WTC11 (cell line): ENCODE measurements at regions not wholly inside any gene's neighbourhood (a gene's known extent, or its start where the extent isn't known, plus 50 kb on each side); places are given as distances from the start of the nearest gene placed in this dataset.

Experiments
- GTF2I ChIP-seq: fragments of 250-450 bp; sonication (Bioruptor Pico); conservative IDR thresholded peaks from 2 replicates; pipeline ENCODE4 v1.4.0; 2021; ENCODE audit warnings: mild to moderate bottlenecking
- RELA ChIP-seq: sonication (generic); formaldehyde crosslinking; IDR thresholded peaks from 2 replicates; pipeline ENCODE4 v1.8.1; 2022; ENCODE audit warnings: missing genetic modification reagents, mild to moderate bottlenecking, borderline replicate concordance
- ZNF121 ChIP-seq: sonication (generic); formaldehyde crosslinking; IDR thresholded peaks from 2 replicates; pipeline ENCODE4 v1.8.0; 2023; ENCODE audit warnings: missing genetic modification reagents
- ZNF232 ChIP-seq: sonication (generic); formaldehyde crosslinking; IDR thresholded peaks from 2 replicates; pipeline ENCODE4 v1.8.0; 2022; ENCODE audit warnings: mild to moderate bottlenecking, missing genetic modification reagents
- ZNF416 ChIP-seq: fragments of 250-450 bp; sonication (Bioruptor Pico); IDR thresholded peaks from 2 replicates; pipeline ENCODE4 v1.9.0; 2021; ENCODE audit warnings: mild to moderate bottlenecking, inconsistent platforms
- ZNF423 ChIP-seq: fragments of 250-450 bp; sonication (Bioruptor Pico); IDR thresholded peaks from 2 replicates; pipeline ENCODE4 v2.1.2; 2022; ENCODE audit warnings: mild to moderate bottlenecking, moderate library complexity
- TF ChIP-seq, protein P1 (sequence below): sonication (generic); formaldehyde crosslinking; IDR thresholded peaks from 2 replicates; pipeline ENCODE4 v1.8.1; 2023; ENCODE audit warnings: mild to moderate bottlenecking, moderate library complexity, missing genetic modification reagents
- TF ChIP-seq, protein P2 (sequence below): fragments of 250-450 bp; sonication (Bioruptor Pico); IDR thresholded peaks from 2 replicates; pipeline ENCODE4 v1.9.0; 2021; ENCODE audit warnings: mild to moderate bottlenecking
- TF ChIP-seq, protein P3 (sequence below): fragments of 250-450 bp; sonication (Bioruptor Pico); IDR thresholded peaks from 2 replicates; pipeline ENCODE4 v1.9.0; 2021; ENCODE audit warnings: mild to moderate bottlenecking, borderline replicate concordance
- TF ChIP-seq, protein P4 (sequence below): sonication (generic); formaldehyde crosslinking; IDR thresholded peaks from 2 replicates; pipeline ENCODE4 v1.8.0; 2023; ENCODE audit warnings: missing genetic modification reagents, mild to moderate bottlenecking, borderline replicate concordance
- TF ChIP-seq, protein P5 (sequence below): fragments of 250-450 bp; sonication (Bioruptor Pico); IDR thresholded peaks from 2 replicates; pipeline ENCODE4 v1.9.0; 2021; ENCODE audit warnings: moderate library complexity, mild to moderate bottlenecking, inconsistent platforms, borderline replicate concordance
- TF ChIP-seq, protein P6 (sequence below): sonication (generic); formaldehyde crosslinking; IDR thresholded peaks from 2 replicates; pipeline ENCODE4 v1.8.0; 2022; ENCODE audit warnings: mild to moderate bottlenecking, missing genetic modification reagents

DNA sequence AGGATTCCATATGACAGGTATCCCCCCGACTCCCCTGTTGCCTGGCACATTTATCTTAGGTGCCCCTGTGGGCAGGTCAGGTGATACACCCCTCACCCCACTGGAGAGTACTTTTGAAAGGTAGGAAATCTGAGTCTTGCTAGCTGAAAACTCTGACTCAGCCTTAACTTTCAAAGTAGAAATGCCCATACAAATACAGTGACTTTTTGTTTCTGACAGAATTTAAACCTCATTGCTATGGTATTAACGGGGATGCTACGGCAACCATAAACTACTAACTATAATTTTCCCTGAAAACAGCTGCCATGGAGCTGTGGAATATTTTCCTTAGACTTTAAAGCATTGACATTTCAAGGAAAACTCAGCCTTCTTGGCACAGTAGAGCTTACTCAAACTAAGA, 536.0 kb downstream of the RFPL4B start (continued):
- TF ChIP-seq ZNF423 (CRISPR knock-in tag) (no peak), RELA (CRISPR knock-in tag) (no peak), ZNF121 (CRISPR knock-in tag) (no peak), ZNF232 (CRISPR knock-in tag) (no peak), ZNF416 (CRISPR knock-in tag) (no peak), GTF2I (no peak)
- TF ChIP-seq, protein P1, sequence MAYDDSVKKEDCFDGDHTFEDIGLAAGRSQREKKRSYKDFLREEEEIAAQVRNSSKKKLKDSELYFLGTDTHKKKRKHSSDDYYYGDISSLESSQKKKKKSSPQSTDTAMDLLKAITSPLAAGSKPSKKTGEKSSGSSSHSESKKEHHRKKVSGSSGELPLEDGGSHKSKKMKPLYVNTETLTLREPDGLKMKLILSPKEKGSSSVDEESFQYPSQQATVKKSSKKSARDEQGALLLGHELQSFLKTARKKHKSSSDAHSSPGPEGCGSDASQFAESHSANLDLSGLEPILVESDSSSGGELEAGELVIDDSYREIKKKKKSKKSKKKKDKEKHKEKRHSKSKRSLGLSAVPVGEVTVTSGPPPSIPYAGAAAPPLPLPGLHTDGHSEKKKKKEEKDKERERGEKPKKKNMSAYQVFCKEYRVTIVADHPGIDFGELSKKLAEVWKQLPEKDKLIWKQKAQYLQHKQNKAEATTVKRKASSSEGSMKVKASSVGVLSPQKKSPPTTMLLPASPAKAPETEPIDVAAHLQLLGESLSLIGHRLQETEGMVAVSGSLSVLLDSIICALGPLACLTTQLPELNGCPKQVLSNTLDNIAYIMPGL (CRISPR knock-in tag): no peak
- TF ChIP-seq, protein P2, sequence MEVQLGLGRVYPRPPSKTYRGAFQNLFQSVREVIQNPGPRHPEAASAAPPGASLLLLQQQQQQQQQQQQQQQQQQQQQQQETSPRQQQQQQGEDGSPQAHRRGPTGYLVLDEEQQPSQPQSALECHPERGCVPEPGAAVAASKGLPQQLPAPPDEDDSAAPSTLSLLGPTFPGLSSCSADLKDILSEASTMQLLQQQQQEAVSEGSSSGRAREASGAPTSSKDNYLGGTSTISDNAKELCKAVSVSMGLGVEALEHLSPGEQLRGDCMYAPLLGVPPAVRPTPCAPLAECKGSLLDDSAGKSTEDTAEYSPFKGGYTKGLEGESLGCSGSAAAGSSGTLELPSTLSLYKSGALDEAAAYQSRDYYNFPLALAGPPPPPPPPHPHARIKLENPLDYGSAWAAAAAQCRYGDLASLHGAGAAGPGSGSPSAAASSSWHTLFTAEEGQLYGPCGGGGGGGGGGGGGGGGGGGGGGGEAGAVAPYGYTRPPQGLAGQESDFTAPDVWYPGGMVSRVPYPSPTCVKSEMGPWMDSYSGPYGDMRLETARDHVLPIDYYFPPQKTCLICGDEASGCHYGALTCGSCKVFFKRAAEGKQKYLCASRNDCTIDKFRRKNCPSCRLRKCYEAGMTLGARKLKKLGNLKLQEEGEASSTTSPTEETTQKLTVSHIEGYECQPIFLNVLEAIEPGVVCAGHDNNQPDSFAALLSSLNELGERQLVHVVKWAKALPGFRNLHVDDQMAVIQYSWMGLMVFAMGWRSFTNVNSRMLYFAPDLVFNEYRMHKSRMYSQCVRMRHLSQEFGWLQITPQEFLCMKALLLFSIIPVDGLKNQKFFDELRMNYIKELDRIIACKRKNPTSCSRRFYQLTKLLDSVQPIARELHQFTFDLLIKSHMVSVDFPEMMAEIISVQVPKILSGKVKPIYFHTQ (CRISPR knock-in tag): no peak
- TF ChIP-seq, protein P3, sequence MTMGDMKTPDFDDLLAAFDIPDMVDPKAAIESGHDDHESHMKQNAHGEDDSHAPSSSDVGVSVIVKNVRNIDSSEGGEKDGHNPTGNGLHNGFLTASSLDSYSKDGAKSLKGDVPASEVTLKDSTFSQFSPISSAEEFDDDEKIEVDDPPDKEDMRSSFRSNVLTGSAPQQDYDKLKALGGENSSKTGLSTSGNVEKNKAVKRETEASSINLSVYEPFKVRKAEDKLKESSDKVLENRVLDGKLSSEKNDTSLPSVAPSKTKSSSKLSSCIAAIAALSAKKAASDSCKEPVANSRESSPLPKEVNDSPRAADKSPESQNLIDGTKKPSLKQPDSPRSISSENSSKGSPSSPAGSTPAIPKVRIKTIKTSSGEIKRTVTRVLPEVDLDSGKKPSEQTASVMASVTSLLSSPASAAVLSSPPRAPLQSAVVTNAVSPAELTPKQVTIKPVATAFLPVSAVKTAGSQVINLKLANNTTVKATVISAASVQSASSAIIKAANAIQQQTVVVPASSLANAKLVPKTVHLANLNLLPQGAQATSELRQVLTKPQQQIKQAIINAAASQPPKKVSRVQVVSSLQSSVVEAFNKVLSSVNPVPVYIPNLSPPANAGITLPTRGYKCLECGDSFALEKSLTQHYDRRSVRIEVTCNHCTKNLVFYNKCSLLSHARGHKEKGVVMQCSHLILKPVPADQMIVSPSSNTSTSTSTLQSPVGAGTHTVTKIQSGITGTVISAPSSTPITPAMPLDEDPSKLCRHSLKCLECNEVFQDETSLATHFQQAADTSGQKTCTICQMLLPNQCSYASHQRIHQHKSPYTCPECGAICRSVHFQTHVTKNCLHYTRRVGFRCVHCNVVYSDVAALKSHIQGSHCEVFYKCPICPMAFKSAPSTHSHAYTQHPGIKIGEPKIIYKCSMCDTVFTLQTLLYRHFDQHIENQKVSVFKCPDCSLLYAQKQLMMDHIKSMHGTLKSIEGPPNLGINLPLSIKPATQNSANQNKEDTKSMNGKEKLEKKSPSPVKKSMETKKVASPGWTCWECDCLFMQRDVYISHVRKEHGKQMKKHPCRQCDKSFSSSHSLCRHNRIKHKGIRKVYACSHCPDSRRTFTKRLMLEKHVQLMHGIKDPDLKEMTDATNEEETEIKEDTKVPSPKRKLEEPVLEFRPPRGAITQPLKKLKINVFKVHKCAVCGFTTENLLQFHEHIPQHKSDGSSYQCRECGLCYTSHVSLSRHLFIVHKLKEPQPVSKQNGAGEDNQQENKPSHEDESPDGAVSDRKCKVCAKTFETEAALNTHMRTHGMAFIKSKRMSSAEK (CRISPR knock-in tag): no peak
- TF ChIP-seq, protein P4, sequence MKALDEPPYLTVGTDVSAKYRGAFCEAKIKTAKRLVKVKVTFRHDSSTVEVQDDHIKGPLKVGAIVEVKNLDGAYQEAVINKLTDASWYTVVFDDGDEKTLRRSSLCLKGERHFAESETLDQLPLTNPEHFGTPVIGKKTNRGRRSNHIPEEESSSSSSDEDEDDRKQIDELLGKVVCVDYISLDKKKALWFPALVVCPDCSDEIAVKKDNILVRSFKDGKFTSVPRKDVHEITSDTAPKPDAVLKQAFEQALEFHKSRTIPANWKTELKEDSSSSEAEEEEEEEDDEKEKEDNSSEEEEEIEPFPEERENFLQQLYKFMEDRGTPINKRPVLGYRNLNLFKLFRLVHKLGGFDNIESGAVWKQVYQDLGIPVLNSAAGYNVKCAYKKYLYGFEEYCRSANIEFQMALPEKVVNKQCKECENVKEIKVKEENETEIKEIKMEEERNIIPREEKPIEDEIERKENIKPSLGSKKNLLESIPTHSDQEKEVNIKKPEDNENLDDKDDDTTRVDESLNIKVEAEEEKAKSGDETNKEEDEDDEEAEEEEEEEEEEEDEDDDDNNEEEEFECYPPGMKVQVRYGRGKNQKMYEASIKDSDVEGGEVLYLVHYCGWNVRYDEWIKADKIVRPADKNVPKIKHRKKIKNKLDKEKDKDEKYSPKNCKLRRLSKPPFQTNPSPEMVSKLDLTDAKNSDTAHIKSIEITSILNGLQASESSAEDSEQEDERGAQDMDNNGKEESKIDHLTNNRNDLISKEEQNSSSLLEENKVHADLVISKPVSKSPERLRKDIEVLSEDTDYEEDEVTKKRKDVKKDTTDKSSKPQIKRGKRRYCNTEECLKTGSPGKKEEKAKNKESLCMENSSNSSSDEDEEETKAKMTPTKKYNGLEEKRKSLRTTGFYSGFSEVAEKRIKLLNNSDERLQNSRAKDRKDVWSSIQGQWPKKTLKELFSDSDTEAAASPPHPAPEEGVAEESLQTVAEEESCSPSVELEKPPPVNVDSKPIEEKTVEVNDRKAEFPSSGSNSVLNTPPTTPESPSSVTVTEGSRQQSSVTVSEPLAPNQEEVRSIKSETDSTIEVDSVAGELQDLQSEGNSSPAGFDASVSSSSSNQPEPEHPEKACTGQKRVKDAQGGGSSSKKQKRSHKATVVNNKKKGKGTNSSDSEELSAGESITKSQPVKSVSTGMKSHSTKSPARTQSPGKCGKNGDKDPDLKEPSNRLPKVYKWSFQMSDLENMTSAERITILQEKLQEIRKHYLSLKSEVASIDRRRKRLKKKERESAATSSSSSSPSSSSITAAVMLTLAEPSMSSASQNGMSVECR (CRISPR knock-in tag): no peak
- TF ChIP-seq, protein P5, sequence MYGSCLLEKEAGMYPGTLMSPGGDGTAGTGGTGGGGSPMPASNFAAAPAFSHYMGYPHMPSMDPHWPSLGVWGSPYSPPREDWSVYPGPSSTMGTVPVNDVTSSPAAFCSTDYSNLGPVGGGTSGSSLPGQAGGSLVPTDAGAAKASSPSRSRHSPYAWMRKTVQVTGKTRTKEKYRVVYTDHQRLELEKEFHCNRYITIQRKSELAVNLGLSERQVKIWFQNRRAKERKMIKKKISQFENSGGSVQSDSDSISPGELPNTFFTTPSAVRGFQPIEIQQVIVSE (CRISPR knock-in tag): no peak
- TF ChIP-seq, protein P6, sequence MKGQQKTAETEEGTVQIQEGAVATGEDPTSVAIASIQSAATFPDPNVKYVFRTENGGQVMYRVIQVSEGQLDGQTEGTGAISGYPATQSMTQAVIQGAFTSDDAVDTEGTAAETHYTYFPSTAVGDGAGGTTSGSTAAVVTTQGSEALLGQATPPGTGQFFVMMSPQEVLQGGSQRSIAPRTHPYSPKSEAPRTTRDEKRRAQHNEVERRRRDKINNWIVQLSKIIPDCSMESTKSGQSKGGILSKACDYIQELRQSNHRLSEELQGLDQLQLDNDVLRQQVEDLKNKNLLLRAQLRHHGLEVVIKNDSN (CRISPR knock-in tag): no peak
